GM12892 (cell line): ENCODE measurements at regions not wholly inside any gene's neighbourhood (a gene's known extent, or its start where the extent isn't known, plus 50 kb on each side); places are given as distances from the start of the nearest gene placed in this dataset.

ENCODE experiments used
- POLR2A ChIP-seq: IDR thresholded peaks from 2 replicates; pipeline ENCODE4 v1.6.1; 2011; ENCODE audit warnings: low read depth, low read length, control low read depth
- POLR2AphosphoS5 ChIP-seq: IDR thresholded peaks from 2 replicates; pipeline ENCODE4 v1.6.1; 2011; ENCODE audit warnings: low read depth, low read length, control low read depth
- TAF1 ChIP-seq: IDR thresholded peaks from 2 replicates; pipeline ENCODE4 v1.6.1; 2011; ENCODE audit warnings: low read depth, mild to moderate bottlenecking, control low read depth, low read length, borderline replicate concordance

GRCh38 chr5:92886751-92887150, 694.3 kb downstream of the NR2F1-AS1 start:
- TF ChIP-seq TAF1 = no peak
- no peak for TF ChIP-seq POLR2AphosphoS5
- no peak for TF ChIP-seq POLR2A
